H1 (cell line): ENCODE measurements at regions not wholly inside any gene's neighbourhood (a gene's known extent, or its start where the extent isn't known, plus 50 kb on each side); places are given as distances from the start of the nearest gene placed in this dataset.

Experiments used
- BRCA1 ChIP-seq: IDR thresholded peaks from 2 replicates; pipeline ENCODE4 v1.6.1; 2012; ENCODE audit warnings: low read depth, low read length, improper control_type of control experiment
- CREB1 ChIP-seq: IDR thresholded peaks from 2 replicates; pipeline ENCODE4 v1.6.1; 2012; ENCODE audit warnings: inconsistent platforms
- EZH2 ChIP-seq: fragments of 200-600 bp; sonication (generic); IDR thresholded peaks from 2 replicates; pipeline ENCODE4 v1.7.1; 2012; ENCODE audit warnings: low read depth, mild to moderate bottlenecking, moderate library complexity, low read length, inconsistent platforms; ENCODE audit not compliant: severe bottlenecking
- POLR2A ChIP-seq, 2 experiments: IDR thresholded peaks; 1 replicate in 1 of 2; 2 replicates in 1 of 2; pipeline ENCODE4 v1.6.1; 2011; ENCODE audit warnings: low read depth in 2 of 2, low read length in 2 of 2, mild to moderate bottlenecking in 2 of 2; ENCODE audit errors: control extremely low read depth in 1 of 2

GRCh38 chr7:50174948-50175347 lies 81.9 kb upstream of the ZPBP start (continued):
- TF ChIP-seq EZH2 (no peak), BRCA1 (no peak), CREB1 (no peak), POLR2A (IDR thresholded peaks at IDR 0.05; ENCODE audit: control extremely low read depth in 1 of 2, low read depth in 2 of 2, low read length in 2 of 2) (no peak)
